Panc1 (cell line): ENCODE measurements at regions not wholly inside any gene's neighbourhood (a gene's known extent, or its start where the extent isn't known, plus 50 kb on each side); places are given as distances from the start of the nearest gene placed in this dataset.

Source experiments
- ATAC-seq: fragments of 200-7000 bp; cut with Tn5 transposase; 2 replicates; pipeline ENCODE4 v1.9.1; 2020; ENCODE audit warnings: mild to moderate bottlenecking, moderate library complexity
- BruUV-seq: library from RNA; stranded (reverse); fragments of 400-500 nt; replicated peaks from 2 replicates; lab custom pipeline; 2021; lab: Mats Ljungman, UMichigan
- CTCF ChIA-PET: fragments of 300-600 bp; sonication (Branson Sonifier 250); formaldehyde crosslinking; loops from one replicate; lab custom pipeline; 2022; ENCODE audit warnings: antibody characterized with exemption; lab: Charles Lee
- POLR2A ChIA-PET: fragments of 300-600 bp; sonication (Branson Sonifier 250); formaldehyde crosslinking; loops from one replicate; lab custom pipeline; 2022; ENCODE audit warnings: antibody characterized with exemption; lab: Charles Lee
- DNase-seq: peaks from one replicate; pipeline ENCODE4 v3.0.0-alpha.2; 2010; ENCODE audit warnings: low read depth, low spot score
- H3K27ac ChIP-seq: 2 replicates; pipeline ENCODE4 v1.5.1; 2011; ENCODE audit warnings: mild to moderate bottlenecking, low read length, inconsistent platforms
- H3K27me3 ChIP-seq: fragments of 200-500 bp; sonication (Bioruptor generic); 2 replicates; pipeline ENCODE4 v1.6.0; 2014; ENCODE audit warnings: low read length, inconsistent platforms; ENCODE audit not compliant: control insufficient read depth, insufficient read depth
- H3K36me3 ChIP-seq: fragments of 200-500 bp; sonication (Bioruptor generic); 2 replicates; pipeline ENCODE4 v1.5.1; 2014; ENCODE audit warnings: inconsistent platforms, mild to moderate bottlenecking, low read length, moderate library complexity; ENCODE audit not compliant: control insufficient read depth, insufficient read depth
- H3K4me1 ChIP-seq: 2 replicates; pipeline ENCODE4 v1.5.1; 2011; ENCODE audit warnings: inconsistent platforms, mild to moderate bottlenecking, low read length, moderate library complexity; ENCODE audit not compliant: control insufficient read depth, insufficient read depth
- H3K4me3 ChIP-seq, 2 experiments: 2 replicates each; pipeline ENCODE4 v1.5.1; 2011 to 2012; ENCODE audit warnings: low read depth in 2 of 2, low read length in 2 of 2, mild to moderate bottlenecking in 2 of 2, inconsistent platforms in 1 of 2, moderate library complexity in 1 of 2
- H3K9me3 ChIP-seq: fragments of 200-500 bp; sonication (Bioruptor generic); 2 replicates; pipeline ENCODE4 v1.5.1; 2014; ENCODE audit warnings: low read depth, mild to moderate bottlenecking, inconsistent platforms, low read length, moderate library complexity; ENCODE audit not compliant: control insufficient read depth, insufficient read depth
- CTCF ChIP-seq: fragments of 450-650 bp; IDR thresholded peaks from 2 replicates; pipeline ENCODE4 v1.5.1; 2017; ENCODE audit warnings: mild to moderate bottlenecking
- POLR2AphosphoS5 ChIP-seq: IDR thresholded peaks from 2 replicates; pipeline ENCODE4 v1.6.1; 2012; ENCODE audit warnings: mild to moderate bottlenecking, low read depth, low read length, moderate library complexity
- REST ChIP-seq, 2 experiments: IDR thresholded peaks; 2 replicates each; pipeline ENCODE4 v1.6.1; 2011 to 2012; ENCODE audit warnings: low read depth in 2 of 2, control low read depth in 1 of 2, low read length in 1 of 2, mild to moderate bottlenecking in 1 of 2, moderate library complexity in 1 of 2; ENCODE audit not compliant: insufficient read depth in 1 of 2
- SIN3A ChIP-seq: IDR thresholded peaks from 2 replicates; pipeline ENCODE4 v1.6.1; 2012; ENCODE audit warnings: low read depth, mild to moderate bottlenecking, low read length, moderate library complexity, borderline replicate concordance; ENCODE audit not compliant: insufficient read depth
- TCF7L2 ChIP-seq: IDR thresholded peaks from 2 replicates; pipeline ENCODE4 v1.6.1; 2011; ENCODE audit warnings: mild to moderate bottlenecking, low read depth, low read length, inconsistent platforms
- in situ Hi-C: cut with HindIII; loops from 2 replicates; pipeline ENCODE4 v1.10.0; 2016; ENCODE audit warnings: low sequenced_read_pairs, low pct_unique_long_range_greater_than_20kb
- intact Hi-C: fragments of 100-400 bp; cut with micrococcal nuclease; formaldehyde crosslinking; loops from one replicate; pipeline ENCODE4 v1.10.0; 2022; ENCODE audit not compliant: unreplicated experiment

GRCh38 chr9:99307851-99308250 lies 85.8 kb downstream of the SEC61B start:
- DNase-seq, result no peak
- in situ Hi-C loops, result no loop called here

GRCh38 chr9:99309141-99309939 lies 87.3 kb downstream of the SEC61B start:
- Histone ChIP-seq H3K4me1 (no peaks in the 10 kb centered on the region), H3K36me3 (no peaks in the 10 kb centered on the region), H3K27me3 (no peaks in the 10 kb centered on the region), H3K27ac (no peak overlapping the region), H3K9me3 (no peaks in the 10 kb centered on the region), H3K4me3 (no peak overlapping the region)
- ChIA-PET CTCF (no interaction called here), POLR2A (no interaction called here)
- intact Hi-C loops (no loop called here), in situ Hi-C loops (no loop called here)
- no peak for ATAC-seq
- BruUV-seq, result no TSS peak
- no peak for DNase-seq
- TF ChIP-seq POLR2AphosphoS5 (no peak), CTCF (no peak), REST (IDR thresholded peaks at IDR 0.05; ENCODE audit: insufficient read depth in 1 of 2, low read depth in 2 of 2, low read length in 1 of 2) (no peak), SIN3A (no peak), TCF7L2 (no peak)

More at GRCh38 chr9:99307851-99308250, 85.8 kb downstream of the SEC61B start:
- POLR2A ChIA-PET, result no interaction called here
- Histone ChIP-seq H3K27ac (no peak overlapping the region), H3K4me1 (no peaks in the 10 kb centered on the region), H3K4me3 (no peak overlapping the region), H3K36me3 (no peaks in the 10 kb centered on the region), H3K27me3 (no peaks in the 10 kb centered on the region), H3K9me3 (no peaks in the 10 kb centered on the region)
- no peak for TF ChIP-seq TCF7L2
- TF ChIP-seq CTCF, result no peak
- no peak for TF ChIP-seq POLR2AphosphoS5
- TF ChIP-seq SIN3A, result no peak
- TF ChIP-seq REST (IDR thresholded peaks at IDR 0.05; ENCODE audit: insufficient read depth in 1 of 2, low read depth in 2 of 2, low read length in 1 of 2), result no peak
- intact Hi-C loops, result no loop called here
- CTCF ChIA-PET, result no interaction called here
- BruUV-seq, result no TSS peak
- no peak for ATAC-seq
